HUES48 (cell line): ENCODE measurements at regions not wholly inside any gene's neighbourhood (a gene's known extent, or its start where the extent isn't known, plus 50 kb on each side); places are given as distances from the start of the nearest gene placed in this dataset.
"Not testable (repeated sequence)": the region's sequence is repeated elsewhere in the genome, so short reads cannot be mapped to it uniquely, and the experiment has no call there.

Experiments
- H3K27ac ChIP-seq: one replicate; pipeline ENCODE4 v1.7.0; 2013; ENCODE audit warnings: low read depth, low read length, inconsistent platforms
- H3K27me3 ChIP-seq: 2 replicates; pipeline ENCODE4 v1.6.1; 2013; ENCODE audit warnings: mild to moderate bottlenecking, low read length; ENCODE audit not compliant: control insufficient read depth, insufficient read depth
- H3K36me3 ChIP-seq: 2 replicates; pipeline ENCODE4 v1.6.1; 2013; ENCODE audit warnings: low read length; ENCODE audit not compliant: control insufficient read depth, insufficient read depth
- H3K4me1 ChIP-seq: 2 replicates; pipeline ENCODE4 v1.6.1; 2013; ENCODE audit warnings: mild to moderate bottlenecking, low read length; ENCODE audit not compliant: control insufficient read depth, insufficient read depth
- H3K4me3 ChIP-seq: 2 replicates; pipeline ENCODE4 v1.5.1; 2013; ENCODE audit warnings: mild to moderate bottlenecking, low read depth, low read length
- H3K9ac ChIP-seq: 2 replicates; pipeline ENCODE4 v1.6.1; 2013; ENCODE audit warnings: mild to moderate bottlenecking, low read depth, low read length, moderate library complexity
- H3K9me3 ChIP-seq: 2 replicates; pipeline ENCODE4 v1.6.1; 2013; ENCODE audit warnings: low read length; ENCODE audit not compliant: control insufficient read depth, insufficient read depth

DNA sequence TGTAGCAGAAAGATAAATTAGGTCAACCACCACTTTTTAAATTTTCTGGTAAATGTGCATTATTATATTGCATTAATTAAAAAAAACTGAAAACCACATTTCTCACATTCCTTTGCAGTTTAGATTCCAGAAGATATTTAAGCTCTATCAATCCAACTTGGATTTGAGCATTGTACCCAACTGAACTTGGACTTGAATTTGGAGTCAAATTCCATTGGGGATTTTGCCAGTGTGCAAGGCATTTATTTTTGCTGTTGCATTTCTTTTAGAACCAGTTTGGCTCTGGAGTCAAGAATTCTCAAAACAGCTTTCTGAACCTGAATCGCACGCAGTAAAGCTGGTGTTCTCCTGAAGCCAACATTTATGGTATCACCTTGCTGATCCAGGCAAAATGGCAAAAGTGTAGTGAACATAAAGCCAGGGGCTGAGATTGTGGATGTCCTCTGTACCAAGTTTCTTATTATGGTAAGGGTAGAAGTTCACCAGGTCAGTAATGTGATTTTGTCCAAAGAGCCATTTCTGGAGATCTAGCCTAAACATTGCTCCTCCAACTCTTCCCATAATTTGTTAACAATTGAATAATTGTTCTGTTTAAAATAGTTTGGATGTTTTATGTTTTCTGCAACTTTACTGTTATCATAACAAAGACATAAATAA is 890.9 kb downstream of the LRRIQ3 start:
- H3K4me1 ChIP-seq, result peaks cover 13% of the 10 kb centered on the region
- no peak overlapping the region for H3K9ac ChIP-seq
- no peak overlapping the region for H3K27ac ChIP-seq
- H3K36me3 ChIP-seq, result no peaks in the 10 kb centered on the region
- H3K4me3 ChIP-seq, result no peak overlapping the region
- H3K9me3 ChIP-seq, result no peaks in the 10 kb centered on the region
- H3K27me3 ChIP-seq, result no peaks in the 10 kb centered on the region

DNA sequence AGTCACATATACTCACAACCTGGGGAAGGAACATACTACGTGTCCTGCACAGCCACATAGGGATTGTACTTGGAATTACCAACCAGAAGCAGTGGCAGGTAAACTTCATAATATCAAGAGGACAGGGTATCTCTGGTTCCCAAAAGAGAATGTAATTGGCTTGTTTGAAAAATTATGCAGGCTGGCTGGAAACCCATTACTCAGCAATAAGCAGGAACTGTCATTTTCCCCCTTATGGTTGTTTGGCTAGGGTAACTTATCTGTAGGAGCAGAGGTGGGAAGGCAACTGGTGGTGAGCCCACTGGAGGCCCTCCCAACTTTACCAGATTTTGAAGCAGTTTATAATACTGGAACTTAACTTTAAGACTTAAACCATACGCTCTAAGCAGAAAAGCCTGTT is 924.1 kb downstream of the LRRIQ3 start:
- Histone ChIP-seq H3K9me3 (peaks cover 15% of the 10 kb centered on the region), H3K27me3 (no peaks in the 10 kb centered on the region), H3K27ac (no peak overlapping the region), H3K4me3 (no peak overlapping the region), H3K36me3 (no peaks in the 10 kb centered on the region), H3K9ac (no peak overlapping the region), H3K4me1 (no peaks in the 10 kb centered on the region)

DNA sequence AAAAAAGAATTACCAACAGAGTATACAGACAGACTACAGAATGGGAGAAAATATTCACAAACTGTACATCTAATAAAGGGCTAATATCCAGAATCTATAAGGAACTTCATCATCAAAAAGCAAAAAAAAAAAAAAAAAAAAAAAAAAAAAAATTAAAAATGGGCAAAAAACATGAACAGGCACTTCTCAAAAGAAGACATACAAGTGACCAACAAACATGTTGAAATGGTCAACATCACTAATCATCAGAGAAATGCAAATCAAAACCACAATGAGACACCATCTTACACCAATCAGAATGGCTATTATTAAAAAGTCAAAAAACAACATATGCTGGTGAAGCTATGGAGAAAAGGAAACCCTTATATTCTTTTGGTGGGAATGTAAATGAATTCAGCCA is 952.8 kb downstream of the LRRIQ3 start:
- not testable (repeated sequence) for H3K4me1 ChIP-seq, H3K9ac ChIP-seq, H3K4me3 ChIP-seq, H3K36me3 ChIP-seq, H3K27me3 ChIP-seq, H3K27ac ChIP-seq
- H3K9me3 ChIP-seq, result peaks cover 26% of the 10 kb centered on the region

DNA sequence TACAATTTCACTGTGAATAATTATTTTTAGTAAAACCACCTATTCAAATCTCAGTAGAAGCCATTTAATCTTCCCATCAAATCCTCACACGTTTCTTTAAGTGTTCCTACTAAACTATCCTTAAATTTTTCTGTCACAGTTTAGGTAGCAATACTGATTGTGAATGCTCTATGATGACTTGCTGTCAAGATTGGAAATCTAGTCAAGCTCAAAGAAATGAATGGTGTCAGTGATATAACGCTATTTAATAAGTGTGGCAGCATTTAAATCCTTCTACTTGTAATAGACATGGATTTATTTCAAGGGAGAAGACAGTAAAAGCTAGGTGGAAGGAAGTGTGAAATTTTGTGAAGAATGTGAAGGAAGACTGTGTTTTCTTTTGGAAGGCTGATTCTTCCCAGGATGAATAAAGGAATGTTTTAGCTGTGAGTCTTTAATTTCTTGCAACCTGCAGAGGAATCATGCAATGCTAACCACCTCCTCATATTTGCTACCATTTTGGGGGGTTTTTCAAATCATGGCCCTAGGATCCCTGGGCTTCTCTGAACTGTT is 936.7 kb upstream of the NEGR1 start:
- Histone ChIP-seq H3K36me3 (no peaks in the 10 kb centered on the region), H3K9me3 (peaks cover 3% of the 10 kb centered on the region; the same call in 1 of the 2 replicates), H3K27me3 (no peaks in the 10 kb centered on the region), H3K27ac (no peak overlapping the region), H3K9ac (no peak overlapping the region), H3K4me1 (no peaks in the 10 kb centered on the region), H3K4me3 (no peak overlapping the region)

DNA sequence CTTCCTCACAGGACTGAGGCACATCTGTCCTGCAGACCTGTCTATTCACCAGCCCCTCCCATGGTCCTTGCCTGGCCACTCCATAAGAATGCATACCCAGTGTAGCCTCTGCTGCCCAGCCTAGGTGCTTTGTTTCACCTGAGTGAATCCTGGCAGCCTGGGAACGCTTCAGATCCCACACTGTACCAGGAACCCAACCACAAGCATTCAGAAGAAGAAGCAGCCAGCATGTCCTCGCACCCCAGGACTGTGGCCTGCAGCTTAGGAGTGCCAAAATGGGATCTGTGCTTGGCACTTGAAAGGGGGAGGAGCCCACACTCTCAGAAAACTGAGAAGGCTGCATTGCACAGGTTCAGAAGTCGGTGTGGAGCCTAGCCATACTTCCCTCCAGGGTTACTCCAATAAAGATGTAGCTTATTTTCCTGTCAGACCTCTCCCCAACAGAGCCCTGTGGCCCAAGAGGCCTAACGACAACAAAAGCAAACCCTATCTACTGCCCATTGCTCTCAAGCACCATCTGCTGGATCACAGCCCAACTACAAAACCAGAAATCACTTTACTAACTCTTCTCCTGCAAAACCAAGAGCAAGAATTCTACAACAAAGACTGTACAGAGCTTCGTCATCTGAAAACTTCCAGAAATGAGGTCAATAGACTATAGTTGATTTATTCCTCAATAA is 923.1 kb upstream of the NEGR1 start:
- H3K27ac ChIP-seq, result no peak overlapping the region
- H3K27me3 ChIP-seq, result no peaks in the 10 kb centered on the region
- no peaks in the 10 kb centered on the region for H3K36me3 ChIP-seq
- no peak overlapping the region for H3K4me3 ChIP-seq
- no peaks in the 10 kb centered on the region for H3K4me1 ChIP-seq
- H3K9me3 ChIP-seq, result no peaks in the 10 kb centered on the region
- no peak overlapping the region for H3K9ac ChIP-seq

DNA sequence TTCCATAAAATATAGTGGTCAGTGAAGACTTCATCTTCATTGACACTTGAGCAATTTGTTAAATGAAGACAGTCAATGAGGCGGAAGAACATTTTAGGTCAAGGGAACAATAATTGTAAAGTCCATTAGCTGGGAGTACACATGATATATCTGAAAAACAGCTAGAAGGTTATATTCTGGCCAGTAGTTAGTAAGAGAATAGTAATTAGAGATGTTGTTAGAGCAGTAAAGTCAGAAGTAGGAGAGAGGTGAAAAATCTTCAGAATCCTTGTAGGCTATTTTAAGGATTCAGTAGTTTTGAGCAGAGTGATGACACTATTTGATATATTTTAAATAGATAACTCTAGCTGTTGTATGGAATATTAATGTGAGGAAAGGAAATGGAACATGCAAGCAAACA is 915.6 kb upstream of the NEGR1 start:
- no peak overlapping the region for H3K4me3 ChIP-seq
- H3K36me3 ChIP-seq, result no peaks in the 10 kb centered on the region
- no peak overlapping the region for H3K27ac ChIP-seq
- no peak overlapping the region for H3K9ac ChIP-seq
- H3K9me3 ChIP-seq, result 0 out of 2 replicates have a peak, but pooled peaks cover 4% of the 10 kb centered on the region
- H3K4me1 ChIP-seq, result no peaks in the 10 kb centered on the region
- H3K27me3 ChIP-seq, result no peaks in the 10 kb centered on the region

DNA sequence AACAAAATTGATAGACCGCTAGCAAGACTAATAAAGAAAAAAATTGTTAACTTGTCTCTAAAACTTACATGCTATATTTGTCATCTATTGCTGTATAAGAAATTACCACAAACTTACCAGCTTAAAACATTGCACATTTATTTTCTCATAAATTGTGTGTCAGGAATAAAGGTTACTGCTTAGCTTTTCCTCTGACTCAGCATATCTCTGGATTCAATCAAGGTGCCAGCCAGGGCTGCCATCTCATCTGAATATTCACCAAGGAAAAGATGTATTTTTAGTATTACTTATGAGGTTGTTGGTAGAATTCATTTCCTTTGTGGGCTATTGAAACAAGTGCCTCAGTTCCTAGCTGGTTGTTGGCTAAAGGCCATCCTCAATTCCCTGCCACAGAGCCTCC is 912.6 kb upstream of the NEGR1 start:
- Histone ChIP-seq H3K9me3 (0 out of 2 replicates have a peak, but pooled peaks cover 4% of the 10 kb centered on the region), H3K36me3 (no peaks in the 10 kb centered on the region), H3K27ac (no peak overlapping the region), H3K4me1 (no peaks in the 10 kb centered on the region), H3K27me3 (no peaks in the 10 kb centered on the region), H3K4me3 (no peak overlapping the region), H3K9ac (no peak overlapping the region)

DNA sequence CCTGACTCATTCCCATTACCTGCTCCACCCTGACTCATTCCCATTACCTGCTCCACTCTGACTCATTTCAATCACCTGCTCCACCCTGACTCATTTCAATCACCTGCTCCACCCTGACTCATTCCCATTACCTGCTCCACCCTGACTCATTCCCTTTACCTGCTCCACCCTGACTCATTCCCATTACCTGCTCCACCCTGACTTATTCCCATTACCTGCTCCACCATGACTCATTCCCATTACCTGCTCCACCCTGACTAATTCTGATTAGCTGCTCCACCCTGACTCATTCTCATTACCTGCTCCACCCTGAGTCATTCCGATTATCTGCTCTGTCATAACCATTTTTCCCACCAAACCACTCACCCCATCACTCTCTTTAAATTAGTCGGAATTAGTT is 901.2 kb upstream of the NEGR1 start:
- H3K4me1 ChIP-seq, H3K27ac ChIP-seq, H3K36me3 ChIP-seq, H3K9ac ChIP-seq, H3K27me3 ChIP-seq, H3K4me3 ChIP-seq, H3K9me3 ChIP-seq: not testable (repeated sequence)

DNA sequence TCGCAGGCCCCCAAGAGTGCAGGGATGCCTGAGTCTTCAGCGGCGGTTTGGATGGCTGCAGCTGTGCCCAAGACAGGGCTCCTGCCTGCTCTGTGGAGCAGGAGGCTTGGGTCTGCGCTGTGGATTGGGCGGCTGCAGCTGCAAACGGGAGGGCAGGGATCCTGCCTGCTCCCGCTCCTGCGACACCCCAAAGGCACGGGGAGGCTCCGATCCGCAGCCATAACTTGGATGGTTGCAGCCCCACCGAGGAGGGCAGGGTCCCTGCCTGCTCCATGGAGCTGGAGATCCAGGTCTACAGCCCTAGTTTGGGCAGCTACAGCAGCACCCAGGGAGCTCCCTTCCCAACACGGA is 898.8 kb upstream of the NEGR1 start:
- Histone ChIP-seq H3K4me3 (no peak overlapping the region), H3K27ac (no peak overlapping the region), H3K36me3 (no peaks in the 10 kb centered on the region), H3K9ac (no peak overlapping the region), H3K4me1 (peaks cover 9% of the 10 kb centered on the region), H3K27me3 (no peaks in the 10 kb centered on the region), H3K9me3 (no peaks in the 10 kb centered on the region)

DNA sequence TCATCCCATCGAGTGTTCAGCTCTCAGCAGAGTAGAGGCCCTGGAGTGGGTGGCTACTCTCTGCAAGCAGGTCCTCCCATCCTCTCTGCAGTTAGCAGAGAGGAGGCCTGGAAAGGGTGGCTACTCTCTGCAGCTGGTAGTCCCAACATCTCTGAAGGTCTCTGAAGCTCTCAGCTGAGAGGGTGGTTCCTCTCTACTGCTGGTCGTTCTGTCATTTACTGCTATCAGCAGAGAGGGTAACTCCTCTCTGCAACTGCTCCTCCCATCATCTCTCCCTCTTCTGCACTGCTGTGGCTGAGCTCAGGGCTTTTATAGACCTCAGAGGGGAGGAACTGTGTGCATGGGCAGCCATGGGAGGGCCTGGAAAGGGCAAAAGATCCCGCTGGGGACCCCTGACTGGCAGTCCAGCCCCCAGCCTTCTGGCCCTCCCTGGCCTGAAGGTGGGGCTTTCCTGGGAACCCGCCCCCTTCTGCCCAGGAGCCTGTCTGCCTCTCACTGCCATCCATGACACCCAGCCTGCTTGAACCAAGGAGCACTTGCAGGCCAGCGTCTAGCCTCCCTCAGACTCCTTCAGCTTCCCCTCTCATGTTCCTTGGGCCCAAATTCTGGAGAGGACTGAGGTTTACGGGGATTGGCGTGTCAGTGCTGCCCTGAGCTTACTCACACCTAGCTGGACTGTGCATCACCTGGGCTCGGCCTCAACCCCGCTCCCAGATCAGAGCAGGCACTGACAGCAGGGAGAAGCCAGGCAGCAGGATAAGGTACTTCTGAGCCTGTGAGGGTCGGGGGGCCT is 898.3 kb upstream of the NEGR1 start:
- Histone ChIP-seq H3K36me3 (no peaks in the 10 kb centered on the region), H3K9ac (no peak overlapping the region), H3K27ac (no peak overlapping the region), H3K4me1 (peaks cover 9% of the 10 kb centered on the region), H3K9me3 (no peaks in the 10 kb centered on the region), H3K27me3 (no peaks in the 10 kb centered on the region), H3K4me3 (no peak overlapping the region)

DNA sequence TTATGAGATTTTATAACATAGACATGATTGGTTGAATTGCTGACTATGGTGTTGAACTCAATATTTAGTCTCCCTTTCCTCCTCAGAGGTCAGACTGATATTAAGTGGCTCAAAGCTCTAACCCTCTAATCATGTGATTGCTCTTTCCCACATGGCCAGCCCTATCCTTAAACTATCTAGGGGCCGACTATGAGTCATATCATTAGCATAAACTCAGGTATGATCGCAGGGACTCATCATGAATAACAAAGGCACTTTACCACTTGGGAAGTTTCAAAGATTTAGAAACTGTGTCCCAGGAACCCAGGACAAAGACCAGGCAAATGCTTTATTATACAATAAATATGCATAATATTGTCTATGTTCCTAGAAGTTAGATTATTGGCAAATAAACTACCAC is 894.6 kb upstream of the NEGR1 start:
- H3K27ac ChIP-seq, result no peak overlapping the region
- no peaks in the 10 kb centered on the region for H3K27me3 ChIP-seq
- no peak overlapping the region for H3K9ac ChIP-seq
- no peak overlapping the region for H3K4me3 ChIP-seq
- no peaks in the 10 kb centered on the region for H3K9me3 ChIP-seq
- peaks cover 9% of the 10 kb centered on the region for H3K4me1 ChIP-seq
- H3K36me3 ChIP-seq, result no peaks in the 10 kb centered on the region
